ENCODE measurements at regions not wholly inside any gene's neighbourhood (a gene's known extent, or its start where the extent isn't known, plus 50 kb on each side); places are given as distances from the start of the nearest gene placed in this dataset.

DNA sequence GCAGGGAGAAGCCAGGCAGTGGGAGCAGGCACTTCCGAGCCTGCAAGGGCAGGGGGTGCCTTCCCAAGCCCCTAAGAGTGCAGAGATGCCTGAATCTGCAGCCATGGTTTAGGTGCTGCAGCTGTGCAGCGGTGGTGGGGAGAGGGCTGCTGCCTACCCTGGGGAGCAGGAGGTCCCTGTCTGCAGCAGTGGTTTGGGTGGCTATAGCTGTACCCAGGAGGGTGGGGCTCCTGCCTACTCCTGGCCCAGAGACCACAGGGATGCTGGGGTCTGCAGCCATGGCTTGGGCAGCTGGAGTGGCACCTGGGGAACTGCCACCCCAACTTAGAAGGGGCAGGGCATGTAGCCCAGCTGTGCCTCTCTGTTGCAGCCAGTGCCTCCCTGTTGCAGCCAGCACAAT, 488.1 kb upstream of the THBS1 start:
- Mint-ChIP-seq H3K27ac (no peak overlapping the region), H3K27me3 (no peaks in the 10 kb centered on the region), H3K4me1 (no peaks in the 10 kb centered on the region), H3K36me3 (no peaks in the 10 kb centered on the region), H3K4me3 (no peak overlapping the region), H3K9me3 (peaks cover 0 to 4% (median 0%) of the 10 kb centered on the region in 3 donors)

DNA sequence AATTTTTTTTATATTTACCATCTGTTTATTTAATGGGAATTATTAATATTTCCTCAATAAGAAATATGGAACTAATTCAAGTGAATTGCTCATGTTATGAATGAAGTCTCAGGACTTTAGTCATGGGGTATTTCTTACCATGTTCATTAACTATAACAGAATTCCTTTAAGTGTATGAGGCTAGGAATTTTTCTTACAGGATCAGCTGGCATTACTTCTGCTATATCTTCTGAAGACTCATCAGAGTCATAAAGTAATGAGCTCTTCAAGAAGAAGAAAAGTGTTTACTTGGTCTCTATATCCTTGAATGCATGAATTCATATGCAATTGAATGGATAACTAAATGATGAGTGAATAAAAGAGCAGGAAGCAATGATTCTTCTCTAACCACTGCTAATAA, 486.8 kb upstream of the THBS1 start:
- Mint-ChIP-seq H3K9me3 (peaks cover 0 to 6% (median 0%) of the 10 kb centered on the region in 3 donors), H3K4me1 (no peaks in the 10 kb centered on the region), H3K4me3 (no peak overlapping the region), H3K27ac (no peak overlapping the region), H3K27me3 (no peaks in the 10 kb centered on the region), H3K36me3 (no peaks in the 10 kb centered on the region)

DNA sequence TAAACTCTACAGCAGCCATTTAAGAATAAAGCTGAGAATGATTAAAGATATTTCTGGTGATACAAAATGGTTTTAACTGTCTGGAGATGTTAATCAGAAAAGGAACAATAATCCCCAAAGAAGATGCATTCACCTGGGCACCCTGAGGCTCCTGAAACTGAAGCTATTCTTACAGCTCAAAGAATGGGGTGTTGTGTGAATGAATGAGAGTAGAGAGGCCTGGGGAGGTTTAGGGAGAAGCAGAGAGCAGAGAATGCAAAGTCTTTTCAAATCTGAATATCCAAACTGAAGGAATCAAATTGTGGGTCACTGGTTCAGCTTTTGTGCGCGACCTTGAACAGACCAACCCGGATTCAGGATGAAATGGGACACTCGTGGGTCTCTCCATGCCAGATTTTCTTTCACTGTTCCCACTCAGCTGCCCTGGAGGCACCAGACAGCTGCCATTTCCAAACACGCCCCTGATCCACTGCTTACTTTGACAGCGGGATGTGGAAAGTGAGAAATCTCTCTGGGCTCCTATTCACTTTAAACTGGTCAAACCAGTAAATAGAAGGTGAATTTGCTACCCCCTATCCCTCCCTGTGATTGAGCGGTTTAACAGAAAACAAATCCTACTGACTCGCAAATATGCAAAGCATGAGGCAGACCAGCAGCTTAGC, 485.5 kb upstream of the THBS1 start:
- Mint-ChIP-seq H3K4me3 (no peak overlapping the region), H3K9me3 (peaks cover 0 to 6% (median 0%) of the 10 kb centered on the region in 3 donors), H3K36me3 (no peaks in the 10 kb centered on the region), H3K27me3 (no peaks in the 10 kb centered on the region), H3K4me1 (no peaks in the 10 kb centered on the region), H3K27ac (no peak overlapping the region)

DNA sequence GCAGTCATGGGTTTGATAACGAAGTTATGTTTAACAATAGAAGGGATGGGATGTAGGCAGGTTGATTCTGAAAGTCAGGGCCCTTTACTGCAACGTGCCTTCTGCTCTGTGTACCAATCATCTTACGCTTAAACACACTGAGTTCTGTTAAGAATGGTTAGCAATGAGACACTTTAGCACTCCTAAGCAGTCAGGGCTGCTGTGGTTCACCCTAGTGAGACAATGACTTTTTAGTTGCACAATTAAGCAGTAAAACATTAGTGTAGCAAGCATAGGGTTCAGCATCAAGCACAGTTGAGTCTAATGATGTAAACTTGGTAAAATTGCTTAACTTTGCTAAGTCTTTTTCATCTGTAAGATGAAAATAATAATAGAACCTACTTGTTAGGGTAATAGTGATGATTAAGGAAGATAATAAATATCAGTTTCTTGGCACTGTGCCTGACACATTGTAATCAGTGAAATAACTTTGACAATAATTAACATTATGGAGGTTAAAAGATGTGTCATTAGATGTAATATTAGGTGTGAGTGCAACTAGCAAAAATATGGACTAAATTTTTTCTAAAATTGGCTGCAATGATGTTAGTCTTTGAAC, 484.2 kb upstream of the THBS1 start:
- Mint-ChIP-seq H3K4me3 (no peak overlapping the region), H3K27me3 (no peaks in the 10 kb centered on the region), H3K4me1 (no peaks in the 10 kb centered on the region), H3K27ac (no peak overlapping the region), H3K9me3 (peaks cover 0 to 6% (median 0%) of the 10 kb centered on the region in 3 donors), H3K36me3 (no peaks in the 10 kb centered on the region)

DNA sequence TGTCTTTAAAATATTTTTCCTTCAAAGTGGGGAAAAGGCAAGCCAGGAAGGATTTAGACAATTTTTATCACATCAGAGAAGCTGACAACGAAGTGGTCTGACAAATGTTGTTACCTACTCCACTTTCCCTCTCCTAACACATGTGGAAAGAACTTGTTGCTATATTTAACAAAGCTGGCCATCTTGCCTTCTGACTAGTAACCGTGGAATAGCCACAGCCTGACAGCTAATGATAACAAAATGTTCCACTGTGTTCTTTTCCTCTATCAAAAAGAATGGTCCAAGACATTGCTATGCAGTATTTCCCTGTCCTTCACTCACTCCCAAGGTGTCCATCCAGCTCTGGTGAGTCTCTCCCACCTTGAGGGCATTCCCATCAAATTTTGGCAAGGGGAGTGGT, 481.4 kb upstream of the THBS1 start:
- no peak overlapping the region for H3K4me3 Mint-ChIP-seq
- H3K27ac Mint-ChIP-seq, result no peak overlapping the region
- H3K36me3 Mint-ChIP-seq, result no peaks in the 10 kb centered on the region
- H3K4me1 Mint-ChIP-seq, result no peaks in the 10 kb centered on the region
- peaks cover 0 to 9% (median 3%) of the 10 kb centered on the region in 3 donors for H3K9me3 Mint-ChIP-seq
- H3K27me3 Mint-ChIP-seq, result no peaks in the 10 kb centered on the region

DNA sequence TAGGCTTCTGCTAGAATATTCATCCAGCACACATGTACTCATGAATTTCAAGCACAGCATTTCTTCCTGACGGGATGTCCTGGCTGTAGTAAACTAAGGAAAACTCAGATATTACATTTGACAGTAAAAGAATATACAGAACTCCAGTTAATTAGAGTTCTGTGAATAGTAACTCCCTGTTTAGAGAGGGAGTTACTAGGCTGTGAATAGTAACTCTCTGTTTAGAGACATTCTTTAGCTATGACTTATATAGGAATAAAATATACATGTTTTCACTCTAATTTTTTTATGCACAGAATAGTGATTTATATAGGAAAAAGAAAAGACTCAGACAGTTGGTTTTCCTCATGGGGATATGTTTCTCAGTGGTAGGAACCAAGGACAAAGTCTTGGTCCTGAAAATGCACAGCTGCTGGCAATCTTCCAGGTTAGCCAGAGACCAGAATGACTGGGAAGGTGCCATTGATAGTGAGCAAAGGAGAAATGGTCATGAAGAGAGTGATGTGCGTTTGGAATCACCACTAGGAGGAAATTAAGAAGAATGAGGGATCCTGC, 480.7 kb upstream of the THBS1 start:
- Mint-ChIP-seq H3K9me3 (peaks cover 0 to 9% (median 3%) of the 10 kb centered on the region in 3 donors), H3K4me1 (no peaks in the 10 kb centered on the region), H3K36me3 (no peaks in the 10 kb centered on the region), H3K27me3 (no peaks in the 10 kb centered on the region), H3K27ac (no peak overlapping the region), H3K4me3 (no peak overlapping the region)

DNA sequence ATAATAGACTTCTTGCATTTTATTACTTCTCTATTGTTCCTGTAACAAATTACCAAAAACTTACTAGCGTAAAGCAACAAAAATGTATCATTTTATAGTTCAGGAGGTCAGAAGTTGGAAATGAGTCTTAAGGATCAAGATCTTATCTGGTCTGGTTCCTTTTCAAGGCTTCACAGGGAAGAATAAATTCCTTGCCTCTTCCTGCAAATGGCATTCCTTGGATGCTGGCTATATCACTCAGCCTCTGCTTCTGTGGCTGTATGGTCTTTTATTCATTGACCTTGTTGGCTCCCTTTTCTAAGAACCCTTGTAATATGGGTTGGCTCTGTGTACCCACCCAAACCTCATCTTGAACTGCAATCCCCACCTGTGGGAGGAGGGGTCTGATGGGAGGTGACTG, 478.4 kb upstream of the THBS1 start:
- Mint-ChIP-seq H3K27ac (no peak overlapping the region), H3K4me3 (no peak overlapping the region), H3K27me3 (no peaks in the 10 kb centered on the region), H3K9me3 (peaks cover 0 to 13% (median 7%) of the 10 kb centered on the region in 3 donors), H3K4me1 (no peaks in the 10 kb centered on the region), H3K36me3 (no peaks in the 10 kb centered on the region)

DNA sequence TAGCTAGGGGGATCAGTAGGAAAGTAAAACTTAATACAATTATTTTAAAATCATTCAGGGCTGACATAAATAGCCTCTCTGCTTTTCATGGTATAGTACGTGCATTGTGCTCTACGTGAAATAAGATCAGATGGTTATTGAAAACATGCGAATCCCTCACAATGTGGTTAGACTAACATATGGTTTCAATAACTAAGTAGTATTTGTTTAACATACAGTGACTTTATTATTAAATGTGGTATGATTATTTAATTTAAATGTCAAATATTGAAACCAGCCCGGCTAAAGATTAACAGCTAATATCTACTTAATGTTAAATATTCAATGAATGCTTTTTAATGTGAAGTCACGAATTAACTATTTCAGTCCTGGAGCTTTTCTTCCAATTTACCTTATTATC, 473.9 kb upstream of the THBS1 start:
- Mint-ChIP-seq H3K27ac (no peak overlapping the region), H3K27me3 (no peaks in the 10 kb centered on the region), H3K36me3 (no peaks in the 10 kb centered on the region), H3K9me3 (peaks cover 2 to 10% (median 7%) of the 10 kb centered on the region in 3 donors), H3K4me3 (no peak overlapping the region), H3K4me1 (no peaks in the 10 kb centered on the region)

DNA sequence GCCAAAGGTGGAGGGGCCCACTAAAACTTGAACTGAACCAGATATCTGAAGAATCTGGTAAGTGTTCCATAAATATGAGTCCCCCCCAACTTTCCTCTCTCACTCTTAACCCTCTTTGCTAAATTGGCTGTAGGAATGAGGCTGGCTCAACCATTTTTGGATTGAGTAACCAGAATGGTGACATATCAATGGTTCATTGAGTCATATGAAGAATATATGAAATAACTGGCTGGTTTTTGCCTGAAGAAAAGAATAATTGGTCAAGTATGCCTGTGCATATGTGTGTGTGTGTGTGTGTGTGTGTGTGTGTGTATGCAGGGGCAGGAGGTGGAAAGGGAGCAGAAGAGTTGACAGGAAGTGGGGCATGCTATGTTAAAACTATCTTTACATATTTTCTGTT, 472.9 kb upstream of the THBS1 start:
- Mint-ChIP-seq H3K36me3 (no peaks in the 10 kb centered on the region), H3K9me3 (peaks cover 2 to 9% (median 7%) of the 10 kb centered on the region in 3 donors), H3K4me1 (no peaks in the 10 kb centered on the region), H3K4me3 (no peak overlapping the region), H3K27me3 (no peaks in the 10 kb centered on the region), H3K27ac (no peak overlapping the region)

DNA sequence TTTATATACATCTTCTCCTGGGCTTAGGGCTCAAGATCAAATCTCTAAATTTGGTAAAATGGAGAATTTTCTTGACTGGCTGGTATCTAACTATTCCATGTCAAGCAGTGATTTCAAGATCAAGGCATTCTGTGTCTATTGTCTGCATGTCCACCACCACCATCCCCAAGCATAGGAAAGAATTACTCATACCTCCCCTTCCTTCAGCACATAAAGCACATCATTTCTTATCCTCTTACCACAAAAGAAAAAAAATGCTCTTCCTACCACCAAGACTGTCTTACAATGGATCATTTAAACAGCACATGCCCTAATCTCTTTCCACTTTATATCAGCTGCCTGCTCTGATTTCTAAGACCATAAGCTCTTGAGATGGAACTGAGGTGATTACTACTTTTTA, 470.5 kb upstream of the THBS1 start:
- Mint-ChIP-seq H3K9me3 (peaks cover 2 to 6% (median 4%) of the 10 kb centered on the region in 3 donors), H3K36me3 (no peaks in the 10 kb centered on the region), H3K27me3 (no peaks in the 10 kb centered on the region), H3K4me1 (no peaks in the 10 kb centered on the region), H3K27ac (no peak overlapping the region), H3K4me3 (no peak overlapping the region)

DNA sequence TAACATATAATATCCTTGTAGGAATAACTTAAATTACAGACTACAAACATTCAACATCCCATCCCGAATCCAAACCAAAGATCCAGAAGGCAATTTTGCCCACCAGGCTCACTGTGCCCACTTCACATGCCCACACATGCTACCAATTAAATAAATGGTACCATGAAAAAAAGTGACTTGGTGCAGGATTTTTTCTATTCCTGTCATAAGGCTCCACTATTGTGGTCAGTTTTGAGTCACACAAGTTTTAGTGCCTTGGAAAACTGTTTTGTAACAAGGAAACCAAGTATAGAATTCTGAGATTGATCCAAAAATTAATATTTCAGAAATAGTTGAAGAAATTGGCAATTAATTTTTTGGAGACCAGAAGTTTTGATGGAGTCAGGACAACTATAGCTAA, 470.1 kb upstream of the THBS1 start:
- Mint-ChIP-seq H3K4me1 (no peaks in the 10 kb centered on the region), H3K36me3 (no peaks in the 10 kb centered on the region), H3K9me3 (peaks cover 2 to 6% (median 4%) of the 10 kb centered on the region in 3 donors), H3K27me3 (no peaks in the 10 kb centered on the region), H3K4me3 (no peak overlapping the region), H3K27ac (no peak overlapping the region)

DNA sequence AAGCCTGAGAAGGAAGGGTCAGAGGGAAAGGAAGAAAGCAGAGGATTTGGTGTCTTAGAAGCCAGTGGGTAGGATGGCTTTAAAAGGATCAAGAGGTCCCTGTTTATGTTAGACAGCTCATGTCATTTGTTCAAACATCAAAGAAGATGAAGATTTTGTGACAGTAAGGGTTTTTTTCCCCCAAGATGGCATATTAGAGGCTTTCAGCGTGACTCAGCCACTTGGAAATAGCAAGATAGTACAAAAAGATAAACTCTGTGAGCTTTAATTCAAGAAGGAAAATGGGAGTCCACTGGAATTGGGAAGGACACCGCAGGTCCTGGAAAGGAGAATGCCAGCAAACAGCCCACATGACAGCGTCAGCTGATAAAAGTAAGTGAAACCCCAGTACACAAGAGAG, 467.1 kb upstream of the THBS1 start:
- Mint-ChIP-seq H3K27ac (no peak overlapping the region), H3K4me3 (no peak overlapping the region), H3K9me3 (peaks cover 1 to 14% (median 5%) of the 10 kb centered on the region in 3 donors), H3K36me3 (no peaks in the 10 kb centered on the region), H3K4me1 (no peaks in the 10 kb centered on the region), H3K27me3 (no peaks in the 10 kb centered on the region)

DNA sequence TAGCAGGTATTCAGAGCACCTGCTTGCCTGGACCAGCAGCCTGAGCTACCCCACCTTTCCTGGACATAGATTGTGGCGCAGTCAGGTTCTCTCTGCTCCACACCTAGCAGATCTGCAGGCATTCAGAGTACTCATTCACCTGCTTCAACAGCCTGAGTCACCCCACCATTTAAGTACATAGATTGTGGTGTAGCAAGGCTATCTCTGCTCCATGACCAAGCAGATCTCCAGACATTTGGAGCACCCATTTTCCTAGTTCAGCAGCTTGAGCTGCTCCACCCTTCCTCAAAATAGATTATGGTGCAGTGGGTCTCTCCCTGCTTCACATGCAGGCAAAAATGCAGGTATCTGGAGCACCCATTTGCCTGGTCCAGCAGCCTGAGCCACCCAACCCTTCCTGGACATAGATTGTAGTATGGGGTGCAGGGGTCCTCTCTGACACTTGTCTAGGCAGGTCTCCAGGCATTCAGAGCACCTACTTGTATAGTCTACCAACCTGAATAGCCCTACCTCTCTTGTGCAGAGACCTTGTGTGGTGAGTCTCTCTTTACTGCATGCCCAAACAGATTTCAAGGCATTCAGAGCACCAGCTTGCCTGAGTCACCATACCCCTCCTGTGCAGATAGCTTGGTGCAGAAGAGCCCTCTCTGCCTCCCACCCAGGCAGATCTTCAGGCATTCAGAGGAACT, 466.0 kb upstream of the THBS1 start:
- Mint-ChIP-seq H3K36me3 (no peaks in the 10 kb centered on the region), H3K4me3 (no peak overlapping the region), H3K27me3 (no peaks in the 10 kb centered on the region), H3K9me3 (peaks cover 0 to 14% (median 3%) of the 10 kb centered on the region in 3 donors), H3K27ac (no peak overlapping the region), H3K4me1 (no peaks in the 10 kb centered on the region)

DNA sequence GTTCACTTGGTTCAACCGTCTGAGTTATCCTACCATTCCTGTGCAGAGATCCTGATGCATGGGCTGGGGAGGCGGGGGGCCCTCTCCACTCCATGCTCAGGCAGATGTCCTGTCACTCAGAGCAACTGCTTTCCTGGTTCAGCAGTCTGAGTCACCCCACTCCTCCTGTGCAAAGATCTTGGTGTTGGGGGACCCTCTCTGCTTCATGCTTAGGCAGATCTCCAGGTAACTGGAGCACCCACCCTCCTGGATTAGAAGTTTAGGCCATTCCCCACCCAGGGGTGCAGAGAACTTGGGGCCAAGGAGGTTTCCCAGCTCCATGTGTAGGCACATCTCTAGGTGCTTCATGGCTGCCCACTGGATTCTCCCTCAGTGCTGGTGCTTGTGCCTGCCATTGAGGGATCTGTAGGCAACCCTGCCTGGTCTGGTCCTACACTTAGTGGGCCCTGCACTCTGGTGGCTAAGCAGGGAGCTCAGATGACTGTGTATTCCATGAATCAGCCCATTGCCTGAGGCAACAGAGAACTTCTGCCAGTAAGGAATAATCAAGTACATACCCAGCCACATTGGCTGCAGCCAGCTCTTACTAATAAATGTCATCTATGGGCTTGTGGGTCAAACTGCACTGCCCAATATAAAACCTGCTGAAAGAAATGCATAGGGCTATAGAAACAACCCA, 465.4 kb upstream of the THBS1 start:
- no peak overlapping the region for H3K4me3 Mint-ChIP-seq
- peaks cover 0 to 14% (median 3%) of the 10 kb centered on the region in 3 donors for H3K9me3 Mint-ChIP-seq
- no peak overlapping the region for H3K27ac Mint-ChIP-seq
- H3K36me3 Mint-ChIP-seq, result no peaks in the 10 kb centered on the region
- H3K27me3 Mint-ChIP-seq, result no peaks in the 10 kb centered on the region
- no peaks in the 10 kb centered on the region for H3K4me1 Mint-ChIP-seq

DNA sequence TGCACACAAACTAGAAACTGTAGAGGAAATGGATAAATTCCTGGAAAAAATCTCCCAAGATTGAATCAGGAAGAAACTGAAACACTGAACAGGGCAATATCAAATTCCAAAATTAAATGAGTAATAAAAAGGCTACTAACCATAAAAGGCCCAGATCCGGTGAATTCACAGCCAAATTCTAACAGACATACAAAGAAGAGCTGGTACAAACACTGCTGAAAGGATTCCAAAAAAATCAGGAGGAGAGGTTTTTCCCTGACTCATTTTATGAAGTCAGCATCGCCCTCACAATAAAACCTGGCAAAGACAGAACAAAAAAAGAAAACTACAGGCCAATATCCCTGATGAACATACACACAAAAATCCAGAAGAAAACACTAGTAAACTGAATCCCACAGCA, 462.4 kb upstream of the THBS1 start:
- no peaks in the 10 kb centered on the region for H3K36me3 Mint-ChIP-seq
- no peak overlapping the region for H3K4me3 Mint-ChIP-seq
- H3K9me3 Mint-ChIP-seq, result peaks cover 0 to 14% (median 3%) of the 10 kb centered on the region in 3 donors
- no peak overlapping the region for H3K27ac Mint-ChIP-seq
- H3K4me1 Mint-ChIP-seq, result no peaks in the 10 kb centered on the region
- H3K27me3 Mint-ChIP-seq, result no peaks in the 10 kb centered on the region
